HG02759 (cell line): ENCODE measurements at regions not wholly inside any gene's neighbourhood (a gene's known extent, or its start where the extent isn't known, plus 50 kb on each side); places are given as distances from the start of the nearest gene placed in this dataset.
A peak's percentile ranks its signal among the peaks of the same experiment; 100 is the strongest.
"Not testable (repeated sequence)": the region's sequence is repeated elsewhere in the genome, so short reads cannot be mapped to it uniquely, and the experiment has no call there.

ENCODE experiments used
- ATAC-seq: cut with Tn5 transposase; IDR thresholded peaks from one replicate; pipeline ENCODE4 v1.9.1; 2021; ENCODE audit warnings: mild to moderate bottlenecking, moderate library complexity; ENCODE audit not compliant: unreplicated experiment

- ATAC-seq, result peak; percentile 96
These were observed 59.1 kb downstream of the ZNF467 start for GRCh38 chr7:149714081-149714909.

GRCh38 chr7:149713731-149714068, 59.7 kb downstream of the ZNF467 start:
- ATAC-seq, result no peak

GRCh38 chr7:149713061-149713730, 60.2 kb downstream of the ZNF467 start:
- no peak for ATAC-seq

DNA sequence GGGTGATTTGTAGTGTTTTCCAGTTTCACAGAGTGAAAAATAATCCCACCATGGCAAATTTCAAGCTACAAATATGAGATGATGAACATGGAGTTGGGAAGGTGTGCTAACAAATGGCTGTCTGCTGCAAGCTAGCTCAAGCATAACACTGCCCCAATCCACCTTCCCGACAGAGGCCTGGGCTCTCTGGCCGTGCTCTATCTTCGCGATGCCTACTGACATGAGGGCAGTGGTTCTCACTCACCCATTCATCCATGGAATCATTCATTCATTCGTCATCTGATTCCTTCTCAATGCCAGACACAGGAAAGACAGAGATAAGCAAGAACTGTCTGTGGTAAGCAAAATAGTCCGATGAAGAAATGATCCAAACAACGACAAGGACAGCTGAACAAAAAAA, 65.4 kb downstream of the ZNF467 start:
- no peak for ATAC-seq

- ATAC-seq, result no peak
These were observed 65.9 kb downstream of the ZNF467 start for GRCh38 chr7:149707448-149707886.

GRCh38 chr7:149706398-149706797, 67.0 kb downstream of the ZNF467 start:
- ATAC-seq, result no peak

DNA sequence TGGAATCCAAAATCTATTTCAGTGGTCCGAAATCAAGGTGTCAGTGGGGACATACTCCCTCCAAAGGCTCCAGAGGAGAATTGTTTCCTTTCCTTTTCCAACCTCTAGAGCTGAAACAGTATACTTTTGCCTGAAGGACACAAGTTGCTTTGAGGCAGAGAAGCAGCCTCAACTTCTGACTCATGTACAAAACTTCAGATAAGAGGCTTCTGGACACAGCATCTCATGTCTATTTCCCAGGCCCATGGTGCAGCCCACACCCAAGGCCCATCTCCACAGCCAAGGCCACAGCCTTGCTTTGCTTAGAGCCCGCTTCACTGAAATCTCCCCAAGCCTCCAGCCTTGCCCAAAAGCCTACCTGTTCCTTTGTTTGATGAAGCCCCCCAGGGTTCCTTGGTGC, 68.9 kb downstream of the ZNF467 start:
- no peak for ATAC-seq

- no peak for ATAC-seq
These were observed 70.2 kb downstream of the ZNF467 start for GRCh38 chr7:149703044-149703650.

GRCh38 chr7:149701495-149702240, 71.7 kb downstream of the ZNF467 start:
- ATAC-seq, result no peak

DNA sequence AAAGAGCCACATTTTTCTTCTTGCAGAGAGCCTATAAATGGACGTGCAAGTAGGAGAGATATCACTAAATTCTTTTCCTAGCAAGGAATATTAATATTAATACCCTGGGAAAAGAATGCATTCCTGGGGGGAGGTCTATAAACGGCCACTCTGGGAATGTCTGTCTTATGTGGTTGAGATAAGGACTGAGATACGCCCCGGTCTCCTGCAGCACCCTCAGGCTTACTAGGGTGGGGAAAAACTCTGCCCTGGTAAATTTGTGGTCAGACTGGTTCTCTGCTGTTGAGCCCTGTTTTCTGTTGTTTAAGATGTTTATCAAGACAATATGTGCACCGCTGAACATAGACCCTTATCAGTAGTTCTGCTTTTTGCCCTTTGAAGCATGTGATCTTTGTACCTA, 75.6 kb downstream of the ZNF467 start:
- not testable (repeated sequence) for ATAC-seq

- no peak for ATAC-seq
These were observed 77.1 kb downstream of the ZNF467 start for GRCh38 chr7:149696280-149696679.

GRCh38 chr7:149692557-149692982, 80.8 kb downstream of the ZNF467 start:
- no peak for ATAC-seq

- no peak for ATAC-seq
These were observed 81.3 kb downstream of the ZNF467 start for GRCh38 chr7:149692056-149692455.

DNA sequence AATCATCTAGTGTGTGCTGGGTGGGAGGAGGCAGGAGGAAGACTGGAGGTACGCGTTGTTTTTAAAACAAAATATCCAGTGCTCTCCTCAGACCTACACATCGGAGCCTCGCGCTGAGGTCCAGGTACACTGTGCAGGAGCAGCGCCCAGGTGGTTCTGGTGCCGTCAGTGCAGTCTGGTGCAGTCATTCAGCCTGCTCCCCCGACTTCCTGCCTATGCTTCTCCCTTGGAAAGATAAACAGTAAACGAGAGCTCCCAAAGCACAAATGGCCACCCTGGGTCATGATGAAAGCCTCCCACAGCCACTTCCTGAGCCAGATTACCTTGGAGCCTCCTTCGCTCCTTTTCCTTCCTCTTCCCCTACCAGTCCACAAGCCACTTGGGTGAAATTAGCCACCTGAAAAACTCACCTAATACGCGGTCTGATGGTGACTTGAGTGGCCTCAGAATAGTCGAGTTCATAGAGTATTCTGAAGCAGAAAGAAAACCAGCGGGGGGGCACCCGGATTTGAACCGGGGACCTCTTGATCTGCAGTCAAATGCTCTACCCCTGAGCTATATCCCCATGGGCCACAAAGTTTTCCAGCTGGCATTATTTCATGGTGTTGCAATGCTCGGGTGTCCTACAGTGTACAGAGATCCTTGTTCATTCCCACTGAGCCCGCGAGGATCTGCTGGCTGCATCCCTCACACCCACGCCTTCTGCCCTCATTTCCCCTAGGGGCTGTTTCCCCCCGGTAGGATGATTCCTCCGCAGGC, 82.5 kb downstream of the ZNF467 start:
- ATAC-seq, result no peak

- ATAC-seq, result no peak
These were observed 84.1 kb downstream of the ZNF467 start for GRCh38 chr7:149689291-149689721.

GRCh38 chr7:149688836-149689235, 84.6 kb downstream of the ZNF467 start:
- no peak for ATAC-seq

- not testable (repeated sequence) for ATAC-seq
These were observed 85.6 kb downstream of the ZNF467 start for GRCh38 chr7:149687820-149688219.

DNA sequence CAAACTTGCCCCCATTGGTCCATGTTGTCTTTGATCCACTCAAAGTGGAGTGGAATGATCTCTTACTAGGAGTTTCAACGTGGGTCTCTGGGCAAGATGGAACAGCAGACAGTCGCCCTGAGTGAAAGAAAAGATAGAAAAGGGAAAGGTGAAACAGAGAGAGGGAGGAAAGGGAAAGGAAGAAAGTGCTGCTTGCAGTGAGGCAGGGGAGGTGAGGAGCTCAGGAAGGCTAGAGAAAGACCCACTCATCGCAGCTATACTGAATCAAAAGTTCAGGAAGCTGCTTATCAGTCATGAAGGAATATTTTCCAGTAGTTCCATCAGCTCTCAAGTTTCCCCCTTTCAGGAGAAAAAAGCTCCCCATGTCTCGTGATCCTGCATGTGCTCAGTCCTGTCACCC, 86.9 kb downstream of the ZNF467 start:
- no peak for ATAC-seq

- no peak for ATAC-seq
These were observed 87.4 kb downstream of the ZNF467 start for GRCh38 chr7:149686011-149686410.

GRCh38 chr7:149685455-149685854, 87.9 kb downstream of the ZNF467 start:
- no peak for ATAC-seq
